ENCODE measurements at regions not wholly inside any gene's neighbourhood (a gene's known extent, or its start where the extent isn't known, plus 50 kb on each side); places are given as distances from the start of the nearest gene placed in this dataset.

- Histone ChIP-seq H3K27me3 (no peaks in the 10 kb centered on the region), H3K9me3 (no peaks in the 10 kb centered on the region), H3K4me3 (no peak overlapping the region), H3K27ac (no peak overlapping the region), H3K36me3 (no peaks in the 10 kb centered on the region), H3K4me1 (no peaks in the 10 kb centered on the region)
- no peak for DNase-seq
- TF ChIP-seq, protein P1, sequence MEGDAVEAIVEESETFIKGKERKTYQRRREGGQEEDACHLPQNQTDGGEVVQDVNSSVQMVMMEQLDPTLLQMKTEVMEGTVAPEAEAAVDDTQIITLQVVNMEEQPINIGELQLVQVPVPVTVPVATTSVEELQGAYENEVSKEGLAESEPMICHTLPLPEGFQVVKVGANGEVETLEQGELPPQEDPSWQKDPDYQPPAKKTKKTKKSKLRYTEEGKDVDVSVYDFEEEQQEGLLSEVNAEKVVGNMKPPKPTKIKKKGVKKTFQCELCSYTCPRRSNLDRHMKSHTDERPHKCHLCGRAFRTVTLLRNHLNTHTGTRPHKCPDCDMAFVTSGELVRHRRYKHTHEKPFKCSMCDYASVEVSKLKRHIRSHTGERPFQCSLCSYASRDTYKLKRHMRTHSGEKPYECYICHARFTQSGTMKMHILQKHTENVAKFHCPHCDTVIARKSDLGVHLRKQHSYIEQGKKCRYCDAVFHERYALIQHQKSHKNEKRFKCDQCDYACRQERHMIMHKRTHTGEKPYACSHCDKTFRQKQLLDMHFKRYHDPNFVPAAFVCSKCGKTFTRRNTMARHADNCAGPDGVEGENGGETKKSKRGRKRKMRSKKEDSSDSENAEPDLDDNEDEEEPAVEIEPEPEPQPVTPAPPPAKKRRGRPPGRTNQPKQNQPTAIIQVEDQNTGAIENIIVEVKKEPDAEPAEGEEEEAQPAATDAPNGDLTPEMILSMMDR (IDR thresholded peaks at IDR 0.05): no peak
- TF ChIP-seq POLR2A (IDR thresholded peaks at IDR 0.05): no peak
Measured at GRCh38 chr21:28186604-28187003, 806.1 kb downstream of the LTN1 start.

DNA sequence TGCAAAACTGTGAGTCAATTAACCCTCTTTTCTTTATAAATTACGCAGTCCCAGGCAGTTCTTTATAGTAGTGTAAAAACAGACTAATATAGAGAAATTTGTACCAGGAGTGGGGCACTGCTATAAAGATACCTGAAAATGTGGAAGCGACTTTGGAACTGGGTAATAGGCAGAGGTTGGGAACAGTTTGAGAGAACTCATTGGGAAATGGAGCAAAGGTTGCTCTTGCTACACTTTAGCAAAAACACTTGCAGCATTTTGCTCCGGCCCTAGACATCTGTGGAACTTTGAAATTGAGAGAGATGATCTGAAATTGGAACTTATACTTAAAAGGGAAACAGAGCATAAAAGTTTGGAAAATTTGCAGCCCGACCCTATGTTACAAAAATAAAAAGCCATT lies 810.9 kb downstream of the LTN1 start:
- H3K9me3 ChIP-seq: no peaks in the 10 kb centered on the region
- no peak overlapping the region for H3K27ac ChIP-seq
- H3K4me3 ChIP-seq: no peak overlapping the region
- no peaks in the 10 kb centered on the region for H3K36me3 ChIP-seq
- TF ChIP-seq, protein P1 (IDR thresholded peaks at IDR 0.05): no peak
- TF ChIP-seq POLR2A (IDR thresholded peaks at IDR 0.05): no peak
- no peaks in the 10 kb centered on the region for H3K27me3 ChIP-seq
- no peaks in the 10 kb centered on the region for H3K4me1 ChIP-seq
- no peak for DNase-seq

- TF ChIP-seq POLR2A (IDR thresholded peaks at IDR 0.05): no peak
- TF ChIP-seq, protein P1 (IDR thresholded peaks at IDR 0.05): no peak
- Histone ChIP-seq H3K4me3 (no peak overlapping the region), H3K9me3 (peaks cover 0 to 3% (median 0%) of the 10 kb centered on the region in 4 donors), H3K36me3 (no peaks in the 10 kb centered on the region), H3K27me3 (no peaks in the 10 kb centered on the region), H3K4me1 (no peaks in the 10 kb centered on the region), H3K27ac (no peak overlapping the region)
- no peak for DNase-seq
Measured at GRCh38 chr21:28179136-28179535, 813.5 kb downstream of the LTN1 start.

- H3K9me3 ChIP-seq: peaks cover 0 to 3% (median 0%) of the 10 kb centered on the region in 4 donors
- no peak for TF ChIP-seq POLR2A (IDR thresholded peaks at IDR 0.05)
- TF ChIP-seq, protein P1 (IDR thresholded peaks at IDR 0.05): no peak
- no peak overlapping the region for H3K27ac ChIP-seq
- no peaks in the 10 kb centered on the region for H3K27me3 ChIP-seq
- no peaks in the 10 kb centered on the region for H3K36me3 ChIP-seq
- H3K4me1 ChIP-seq: no peaks in the 10 kb centered on the region
- no peak for DNase-seq
- no peak overlapping the region for H3K4me3 ChIP-seq
Measured at GRCh38 chr21:28177124-28177523, 815.6 kb downstream of the LTN1 start.

GRCh38 chr21:28174701-28175100 lies 818.0 kb downstream of the LTN1 start:
- Histone ChIP-seq H3K4me1 (no peaks in the 10 kb centered on the region), H3K36me3 (no peaks in the 10 kb centered on the region), H3K9me3 (peaks cover 0 to 3% (median 0%) of the 10 kb centered on the region in 4 donors), H3K4me3 (no peak overlapping the region), H3K27ac (no peak overlapping the region), H3K27me3 (no peaks in the 10 kb centered on the region)
- TF ChIP-seq, protein P1 (IDR thresholded peaks at IDR 0.05): no peak
- TF ChIP-seq POLR2A (IDR thresholded peaks at IDR 0.05): no peak
- no peak for DNase-seq

DNA sequence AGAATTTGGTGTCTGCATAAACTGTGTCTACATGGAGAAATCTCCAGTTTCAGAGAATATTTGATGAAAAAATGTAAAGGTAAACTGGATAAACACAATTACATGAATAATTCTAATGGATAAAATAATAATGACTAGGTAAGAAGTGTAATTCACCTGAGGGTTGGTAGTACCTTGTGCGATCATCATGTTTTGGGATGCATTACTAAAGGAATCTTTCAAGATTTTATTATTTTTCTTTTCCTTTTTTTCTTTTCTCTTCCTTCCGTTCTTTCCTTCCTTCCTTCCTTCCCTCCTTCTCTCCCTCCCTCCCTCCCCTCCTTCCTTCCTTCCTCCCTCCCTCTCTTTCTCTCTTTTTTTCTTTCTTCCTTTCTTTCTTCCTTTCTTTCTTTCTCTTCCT lies 818.7 kb downstream of the LTN1 start:
- no peak for DNase-seq
- no peaks in the 10 kb centered on the region for H3K36me3 ChIP-seq
- TF ChIP-seq, protein P1 (IDR thresholded peaks at IDR 0.05): no peak
- TF ChIP-seq POLR2A (IDR thresholded peaks at IDR 0.05): no peak
- no peak overlapping the region for H3K4me3 ChIP-seq
- H3K4me1 ChIP-seq: no peaks in the 10 kb centered on the region
- H3K9me3 ChIP-seq: peaks cover 0 to 3% (median 0%) of the 10 kb centered on the region in 4 donors
- H3K27me3 ChIP-seq: no peaks in the 10 kb centered on the region
- H3K27ac ChIP-seq: no peak overlapping the region
